ENCODE measurements at regions not wholly inside any gene's neighbourhood (a gene's known extent, or its start where the extent isn't known, plus 50 kb on each side); places are given as distances from the start of the nearest gene placed in this dataset.

DNA sequence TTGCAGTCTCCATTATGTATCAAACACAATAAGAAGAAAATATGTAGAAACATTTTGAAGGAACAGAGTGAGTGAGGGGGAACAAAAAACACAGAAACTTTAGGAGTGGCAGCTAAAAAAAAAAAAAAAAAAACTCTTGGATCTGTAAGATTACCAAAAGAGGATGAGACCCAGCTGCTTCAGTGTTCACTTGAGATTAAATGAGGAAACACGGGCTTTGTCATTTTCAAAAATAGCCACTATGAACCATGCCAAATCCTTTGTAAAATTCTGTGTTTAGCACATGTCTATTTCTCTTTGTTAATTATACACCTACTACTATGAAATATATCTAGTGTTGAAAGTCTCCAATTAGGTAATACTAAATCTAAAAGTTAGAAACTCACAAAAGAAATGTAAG is 485.9 kb downstream of the EFNA5 start:
- H3K27ac Mint-ChIP-seq: no peak overlapping the region

DNA sequence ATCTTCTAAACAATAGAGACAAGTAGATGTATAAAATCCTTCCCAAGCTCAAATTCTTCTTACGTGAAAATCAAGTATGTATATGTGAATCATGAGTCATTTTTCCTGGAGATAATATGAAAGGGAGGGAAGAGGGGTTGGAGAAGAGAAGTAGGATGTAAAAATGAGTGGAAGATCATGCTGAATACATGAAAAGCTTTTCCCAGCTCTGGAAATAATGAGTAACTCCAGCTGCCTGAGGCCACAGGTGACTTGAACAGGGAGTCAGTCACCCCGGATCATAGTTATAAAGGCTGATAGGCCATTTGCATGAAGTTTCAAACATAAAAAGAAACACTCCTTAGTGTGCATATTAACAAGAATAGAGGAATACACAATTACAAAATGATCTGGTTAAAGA is 486.7 kb downstream of the EFNA5 start:
- peaks cover 0 to 3% (median 0%) of the 10 kb centered on the region in 5 donors for H3K27me3 Mint-ChIP-seq
- no peak overlapping the region for H3K27ac Mint-ChIP-seq
- H3K9me3 Mint-ChIP-seq: peaks cover 0 to 32% (median 11%) of the 10 kb centered on the region in 9 donors
- H3K4me3 Mint-ChIP-seq: no peak overlapping the region
- DNase-seq (no peak), ATAC-seq (no peak)
- H3K4me1 Mint-ChIP-seq: no peaks in the 10 kb centered on the region
- peaks cover 0 to 6% (median 0%) of the 10 kb centered on the region in 3 donors for H3K36me3 Mint-ChIP-seq
- POLR2A ChIA-PET: no interaction called here

More for the DNA sequence above, 485.9 kb downstream of the EFNA5 start:
- Mint-ChIP-seq H3K4me1 (no peaks in the 10 kb centered on the region), H3K9me3 (peaks cover 0 to 32% (median 11%) of the 10 kb centered on the region in 9 donors), H3K36me3 (peaks cover 0 to 6% (median 0%) of the 10 kb centered on the region in 3 donors), H3K4me3 (no peak overlapping the region), H3K27me3 (peaks cover 0 to 3% (median 0%) of the 10 kb centered on the region in 5 donors)
- no peak for DNase-seq
- no peak for ATAC-seq
- POLR2A ChIA-PET: no interaction called here

DNA sequence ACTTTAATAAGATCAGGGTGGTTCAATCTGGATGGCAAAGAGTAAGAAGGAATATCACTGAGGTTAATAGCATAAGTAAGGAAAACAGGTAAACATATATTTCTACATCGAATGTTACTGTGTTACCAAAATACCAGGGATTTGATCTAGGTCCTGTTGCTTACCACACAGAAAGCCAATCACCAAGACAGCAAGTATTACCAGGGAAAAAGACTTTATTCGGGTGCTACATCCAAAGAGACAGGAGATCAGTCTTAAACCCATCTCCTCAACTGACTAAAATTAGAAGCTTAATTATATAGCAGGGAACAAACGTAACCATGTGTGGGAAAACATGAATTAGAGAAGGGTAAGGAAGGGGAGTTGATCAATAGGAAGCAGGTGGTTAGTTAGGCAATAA is 500.1 kb downstream of the EFNA5 start:
- Mint-ChIP-seq H3K4me3 (no peak overlapping the region), H3K9me3 (peaks cover 0 to 35% (median 10%) of the 10 kb centered on the region in 9 donors), H3K27ac (no peak overlapping the region), H3K4me1 (no peaks in the 10 kb centered on the region), H3K36me3 (no peaks in the 10 kb centered on the region), H3K27me3 (no peaks in the 10 kb centered on the region)
- POLR2A ChIA-PET: no interaction called here
- DNase-seq (no peak), ATAC-seq (no peak)

DNA sequence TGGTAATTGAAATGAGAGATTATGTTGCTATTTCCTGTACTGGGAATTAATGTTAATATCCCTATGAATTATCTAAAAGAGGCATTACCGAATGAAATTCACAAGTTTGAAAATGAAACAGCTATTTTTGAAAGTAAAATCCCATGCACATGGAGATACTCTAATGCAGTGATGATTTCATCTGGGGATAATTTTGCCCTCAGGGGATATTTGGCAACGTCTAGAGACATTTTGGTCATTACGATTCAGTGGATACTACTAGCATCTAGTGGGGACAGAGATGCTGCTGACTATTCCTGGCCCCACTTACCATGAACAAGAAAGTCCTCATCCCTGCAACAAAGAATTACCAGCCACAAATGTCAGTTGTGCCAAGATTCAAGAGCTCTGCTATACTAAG is 500.9 kb downstream of the EFNA5 start:
- ATAC-seq (no peak), DNase-seq (no peak)
- POLR2A ChIA-PET: no interaction called here
- H3K27me3 Mint-ChIP-seq: no peaks in the 10 kb centered on the region
- H3K9me3 Mint-ChIP-seq: peaks cover 0 to 34% (median 10%) of the 10 kb centered on the region in 9 donors
- no peak overlapping the region for H3K4me3 Mint-ChIP-seq
- no peaks in the 10 kb centered on the region for H3K36me3 Mint-ChIP-seq
- no peak overlapping the region for H3K27ac Mint-ChIP-seq
- H3K4me1 Mint-ChIP-seq: no peaks in the 10 kb centered on the region

DNA sequence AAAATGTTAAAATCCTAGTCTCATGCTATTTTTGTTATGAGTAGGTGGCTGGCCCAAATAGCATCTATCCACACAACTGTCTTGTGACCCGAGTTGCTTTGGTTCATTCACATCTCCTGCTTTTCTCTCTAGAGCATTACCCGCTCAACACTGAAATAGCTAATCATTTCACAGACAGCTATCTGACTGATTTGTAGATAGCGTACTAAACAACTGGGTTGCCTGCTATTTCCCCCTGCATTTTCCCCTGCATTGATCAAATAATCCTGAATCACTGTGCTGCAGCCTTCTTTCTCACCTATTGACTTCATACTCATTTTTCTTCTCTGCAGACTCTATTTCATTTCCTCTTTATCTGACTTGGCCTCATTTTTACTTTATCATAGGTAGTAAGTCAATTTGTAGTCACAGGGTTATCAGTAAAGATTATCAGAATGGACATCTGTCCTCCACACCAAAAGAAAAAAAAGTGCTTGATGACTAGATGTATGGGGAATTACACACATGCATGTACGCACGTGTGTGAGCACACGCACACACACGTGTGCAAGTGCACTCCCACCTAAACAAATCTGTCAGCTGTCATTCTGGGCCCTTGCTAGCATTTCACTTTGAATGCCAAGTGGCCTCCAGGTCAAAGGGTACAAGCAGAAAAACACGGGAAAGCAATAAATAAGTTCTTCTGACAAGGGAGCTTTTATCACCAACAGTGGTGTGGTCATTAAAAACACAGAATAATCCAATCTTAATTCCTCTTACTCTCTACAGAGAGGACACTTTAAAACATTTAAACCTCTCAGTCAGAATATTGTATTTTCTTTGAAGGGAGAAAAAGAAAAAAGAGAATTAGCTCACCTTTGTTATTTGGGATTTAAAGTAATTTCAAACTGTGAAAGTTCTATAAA is 501.6 kb downstream of the EFNA5 start:
- no peak overlapping the region for H3K27ac Mint-ChIP-seq
- H3K27me3 Mint-ChIP-seq: no peaks in the 10 kb centered on the region
- H3K4me1 Mint-ChIP-seq: no peaks in the 10 kb centered on the region
- POLR2A ChIA-PET: no interaction called here
- H3K4me3 Mint-ChIP-seq: no peak overlapping the region
- no peaks in the 10 kb centered on the region for H3K36me3 Mint-ChIP-seq
- H3K9me3 Mint-ChIP-seq: peaks cover 0 to 34% (median 10%) of the 10 kb centered on the region in 9 donors
- no peak for DNase-seq
- ATAC-seq: no peak

DNA sequence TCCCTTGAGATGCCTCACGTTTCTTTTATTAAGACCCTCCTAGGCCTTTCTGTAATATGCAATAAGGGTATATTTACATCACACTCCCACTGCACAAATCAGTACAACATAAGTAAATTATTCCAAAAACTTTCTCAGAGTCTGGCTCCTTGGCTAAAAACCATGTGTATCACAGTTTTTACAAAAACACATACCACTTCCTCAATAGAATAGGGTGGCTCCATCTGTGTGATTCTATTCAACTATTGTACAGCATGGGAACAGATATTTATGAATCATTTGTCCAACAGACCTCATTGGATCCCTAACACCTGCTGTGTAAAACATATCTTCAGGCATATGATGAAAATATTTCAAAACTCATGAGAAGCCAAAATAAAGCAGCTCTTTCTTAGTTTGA is 502.7 kb downstream of the EFNA5 start:
- H3K9me3 Mint-ChIP-seq: peaks cover 0 to 34% (median 10%) of the 10 kb centered on the region in 9 donors
- H3K4me3 Mint-ChIP-seq: no peak overlapping the region
- H3K27me3 Mint-ChIP-seq: no peaks in the 10 kb centered on the region
- no peak overlapping the region for H3K27ac Mint-ChIP-seq
- no peak for DNase-seq
- no peaks in the 10 kb centered on the region for H3K36me3 Mint-ChIP-seq
- no peaks in the 10 kb centered on the region for H3K4me1 Mint-ChIP-seq
- no peak for ATAC-seq
- POLR2A ChIA-PET: no interaction called here

DNA sequence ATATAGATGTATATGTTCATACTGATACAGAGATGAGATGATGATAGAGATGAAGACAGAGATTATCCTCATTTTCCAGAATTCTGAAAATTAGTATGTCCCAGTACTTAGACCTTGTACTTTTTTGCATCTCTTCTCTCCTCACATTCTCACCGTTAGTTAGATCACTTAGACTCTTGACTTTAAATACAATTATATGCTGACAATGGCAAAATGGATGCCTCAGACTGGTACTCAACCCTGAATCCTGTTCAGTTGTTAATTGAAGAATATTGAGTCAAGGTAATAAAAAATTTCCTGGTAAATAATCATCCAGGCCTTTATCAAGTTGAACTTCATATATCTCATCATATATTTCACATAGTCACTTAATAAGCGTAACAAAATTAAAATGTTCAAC is 505.4 kb downstream of the EFNA5 start:
- H3K27me3 Mint-ChIP-seq: no peaks in the 10 kb centered on the region
- H3K4me1 Mint-ChIP-seq: no peaks in the 10 kb centered on the region
- no peaks in the 10 kb centered on the region for H3K36me3 Mint-ChIP-seq
- H3K4me3 Mint-ChIP-seq: no peak overlapping the region
- POLR2A ChIA-PET: no interaction called here
- ATAC-seq (no peak), DNase-seq (no peak)
- H3K9me3 Mint-ChIP-seq: peaks cover 0 to 33% (median 8%) of the 10 kb centered on the region in 9 donors
- H3K27ac Mint-ChIP-seq: no peak overlapping the region

DNA sequence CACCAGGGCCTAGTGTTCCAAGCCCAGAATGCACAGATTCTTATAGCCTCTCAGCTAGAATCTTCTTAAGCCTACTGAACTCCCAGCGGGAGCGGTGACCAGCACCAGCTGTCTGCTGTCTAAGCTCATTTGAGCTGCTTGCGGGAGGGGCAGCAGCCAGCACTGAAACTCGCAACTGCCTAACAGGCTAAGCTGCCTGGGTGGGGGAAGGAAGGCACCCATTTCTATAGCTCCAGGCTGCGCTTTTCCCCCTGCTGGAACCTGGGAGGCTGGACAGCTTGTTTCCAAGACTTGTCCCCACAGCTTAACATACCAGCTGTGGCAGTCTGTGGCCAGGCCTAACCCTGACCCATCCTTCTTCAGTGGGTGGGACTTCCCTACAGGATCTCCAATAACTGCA is 512.9 kb downstream of the EFNA5 start:
- no peak for DNase-seq
- peaks cover 0 to 2% (median 0%) of the 10 kb centered on the region in 4 donors for H3K4me1 Mint-ChIP-seq
- H3K27me3 Mint-ChIP-seq: peaks cover 0 to 3% (median 0%) of the 10 kb centered on the region in 5 donors
- no peaks in the 10 kb centered on the region for H3K36me3 Mint-ChIP-seq
- no peak overlapping the region for H3K4me3 Mint-ChIP-seq
- no peak for ATAC-seq
- POLR2A ChIA-PET: no interaction called here
- peaks cover 2 to 41% (median 4%) of the 10 kb centered on the region in 9 donors for H3K9me3 Mint-ChIP-seq
- no peak overlapping the region for H3K27ac Mint-ChIP-seq

DNA sequence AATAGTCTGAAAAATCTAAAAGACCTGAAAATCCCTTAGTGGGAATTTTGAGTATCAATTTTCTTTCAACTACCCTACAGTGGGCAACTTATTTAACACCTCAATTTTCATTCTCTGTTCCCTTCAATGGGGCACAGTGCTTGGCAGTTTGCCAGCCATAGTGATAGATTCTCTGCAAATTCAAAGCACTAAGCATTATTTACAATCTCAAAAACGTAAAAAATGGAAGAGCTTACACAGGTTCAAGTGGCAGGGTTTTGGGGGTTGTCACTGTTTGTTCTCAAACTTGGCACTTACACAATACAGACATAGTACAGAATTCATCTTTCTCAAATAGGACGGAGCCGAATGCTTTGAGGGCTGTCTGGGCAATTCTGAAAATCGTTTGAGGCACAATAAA is 515.0 kb downstream of the EFNA5 start:
- DNase-seq (no peak), ATAC-seq (no peak)
- peaks cover 0 to 3% (median 0%) of the 10 kb centered on the region in 5 donors for H3K27me3 Mint-ChIP-seq
- no peak overlapping the region for H3K4me3 Mint-ChIP-seq
- no peaks in the 10 kb centered on the region for H3K36me3 Mint-ChIP-seq
- H3K4me1 Mint-ChIP-seq: peaks cover 0 to 2% (median 0%) of the 10 kb centered on the region in 4 donors
- peaks cover 0 to 26% (median 4%) of the 10 kb centered on the region in 9 donors for H3K9me3 Mint-ChIP-seq
- POLR2A ChIA-PET: no interaction called here
- H3K27ac Mint-ChIP-seq: no peak overlapping the region

DNA sequence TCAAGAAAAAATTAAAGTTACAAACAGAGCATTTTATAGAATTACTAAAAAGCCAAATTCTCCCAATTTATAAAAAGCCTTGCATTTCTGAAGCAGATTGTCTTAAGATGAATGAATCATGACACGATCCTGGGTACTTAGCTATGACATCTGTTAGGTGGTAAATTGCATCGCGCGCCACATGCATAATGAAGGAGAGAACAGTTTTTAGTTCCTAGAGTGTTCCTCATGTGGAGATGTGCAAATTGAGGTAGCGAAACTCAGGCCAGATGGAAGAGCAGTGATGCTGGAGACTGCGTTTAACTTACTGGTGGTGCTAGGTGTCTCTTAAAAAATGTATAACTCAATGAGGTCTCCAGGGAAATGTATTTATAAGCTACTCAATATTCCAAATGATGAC is 516.1 kb downstream of the EFNA5 start:
- POLR2A ChIA-PET: no interaction called here
- H3K27me3 Mint-ChIP-seq: peaks cover 0 to 3% (median 0%) of the 10 kb centered on the region in 5 donors
- H3K27ac Mint-ChIP-seq: no peak overlapping the region
- no peak overlapping the region for H3K4me3 Mint-ChIP-seq
- H3K4me1 Mint-ChIP-seq: peaks cover 0 to 2% (median 0%) of the 10 kb centered on the region in 4 donors
- DNase-seq (no peak), ATAC-seq (no peak)
- H3K36me3 Mint-ChIP-seq: no peaks in the 10 kb centered on the region
- H3K9me3 Mint-ChIP-seq: peaks cover 0 to 16% (median 2%) of the 10 kb centered on the region in 9 donors

DNA sequence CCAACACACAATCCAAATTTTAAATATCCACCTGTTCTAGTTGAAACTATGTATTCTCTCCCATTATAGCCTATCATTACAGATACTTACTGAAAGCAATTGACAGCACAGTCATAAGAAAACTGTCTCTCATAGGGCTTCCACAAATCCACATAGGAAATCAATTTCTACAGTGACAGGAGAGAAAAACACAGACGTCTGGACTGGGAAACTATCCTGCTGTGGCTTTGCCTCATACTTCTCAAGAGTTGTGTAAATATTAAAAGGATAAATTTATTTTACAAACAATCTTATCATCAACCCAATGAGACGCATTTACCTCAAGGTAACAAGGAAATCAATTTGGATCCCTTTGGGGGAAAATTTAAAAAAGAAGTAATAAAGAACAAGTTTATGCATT is 517.5 kb downstream of the EFNA5 start:
- no peaks in the 10 kb centered on the region for H3K36me3 Mint-ChIP-seq
- ATAC-seq: no peak
- H3K4me1 Mint-ChIP-seq: no peaks in the 10 kb centered on the region
- H3K27me3 Mint-ChIP-seq: peaks cover 0 to under 1% (median 0%) of the 10 kb centered on the region in 5 donors
- no peak overlapping the region for H3K4me3 Mint-ChIP-seq
- POLR2A ChIA-PET: no interaction called here
- no peak overlapping the region for H3K27ac Mint-ChIP-seq
- H3K9me3 Mint-ChIP-seq: peaks cover 0 to 3% (median 0%) of the 10 kb centered on the region in 9 donors
- DNase-seq: no peak

DNA sequence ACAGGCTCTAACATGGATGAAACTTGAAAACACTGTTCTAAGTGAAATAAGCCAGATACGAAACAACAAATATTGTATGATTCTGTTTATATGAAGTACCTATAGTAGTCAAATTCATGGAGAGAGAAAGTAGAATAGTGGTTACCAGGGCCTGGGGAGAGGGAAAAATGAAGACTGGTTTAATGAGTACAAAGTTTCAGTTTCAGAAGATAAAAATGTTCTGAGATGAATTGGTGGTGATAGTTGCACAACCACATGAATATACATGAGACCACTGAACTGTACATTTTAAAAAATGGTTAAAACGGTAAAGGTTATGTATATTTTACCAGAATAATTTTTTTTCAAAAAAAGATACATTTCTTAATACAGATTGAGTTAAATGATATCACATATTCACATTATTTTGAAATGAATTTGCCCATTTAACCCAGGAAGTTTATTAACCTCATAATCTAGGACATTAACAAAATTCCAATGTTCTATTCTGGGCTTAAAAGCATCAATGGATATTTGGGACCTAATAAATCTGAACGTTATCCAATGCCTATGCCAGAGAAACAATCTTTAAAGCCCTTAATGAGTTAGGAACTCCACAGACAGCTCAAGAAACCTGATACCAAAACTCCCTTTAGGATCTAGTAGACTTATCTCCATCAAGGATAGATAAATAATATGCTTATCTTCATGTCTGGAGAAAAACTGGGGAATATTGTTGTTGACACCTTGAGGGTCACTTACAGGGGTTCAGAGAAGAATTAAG is 521.3 kb downstream of the EFNA5 start:
- no peak overlapping the region for H3K27ac Mint-ChIP-seq
- no peak for DNase-seq
- ATAC-seq: no peak
- POLR2A ChIA-PET: no interaction called here
- no peak overlapping the region for H3K4me3 Mint-ChIP-seq
- H3K36me3 Mint-ChIP-seq: no peaks in the 10 kb centered on the region
- H3K4me1 Mint-ChIP-seq: no peaks in the 10 kb centered on the region
- H3K9me3 Mint-ChIP-seq: peaks cover 0 to under 1% (median 0%) of the 10 kb centered on the region in 9 donors
- peaks cover 0 to 2% (median 0%) of the 10 kb centered on the region in 5 donors for H3K27me3 Mint-ChIP-seq

DNA sequence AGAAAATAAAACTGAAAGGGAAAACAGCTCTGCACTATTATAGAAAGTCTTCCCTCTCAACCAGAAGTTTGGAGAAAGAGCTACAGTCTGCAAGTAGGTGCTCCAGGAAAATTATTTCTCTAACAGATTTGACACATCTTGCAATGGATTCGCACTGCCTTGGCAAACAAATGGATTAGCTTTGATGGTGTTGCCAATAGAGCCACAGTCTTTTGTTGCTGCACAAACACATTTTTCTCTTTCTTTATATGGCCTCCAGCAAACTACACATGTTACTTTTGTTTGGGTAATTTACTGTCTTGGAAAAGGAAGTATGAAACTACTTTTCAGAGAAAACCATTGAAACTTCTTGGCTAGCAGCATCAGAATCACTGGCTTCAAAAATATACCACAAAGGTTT is 523.1 kb downstream of the EFNA5 start:
- DNase-seq: no peak
- POLR2A ChIA-PET: no interaction called here

More for the DNA sequence above, 523.1 kb downstream of the EFNA5 start:
- H3K36me3 Mint-ChIP-seq: no peaks in the 10 kb centered on the region
- H3K4me1 Mint-ChIP-seq: no peaks in the 10 kb centered on the region
- no peak overlapping the region for H3K27ac Mint-ChIP-seq
- H3K4me3 Mint-ChIP-seq: no peak overlapping the region
- peaks cover 0 to 2% (median 0%) of the 10 kb centered on the region in 5 donors for H3K27me3 Mint-ChIP-seq
- peaks cover 0 to 9% (median 0%) of the 10 kb centered on the region in 9 donors for H3K9me3 Mint-ChIP-seq
- ATAC-seq: no peak

Data from naive thymus-derived CD8-positive, alpha-beta T cell (primary cell).